NCI-H1694 (cell line): ENCODE measurements at regions not wholly inside any gene's neighbourhood (a gene's known extent, or its start where the extent isn't known, plus 50 kb on each side); places are given as distances from the start of the nearest gene placed in this dataset.
"Not testable (repeated sequence)": the region's sequence is repeated elsewhere in the genome, so short reads cannot be mapped to it uniquely, and the experiment has no call there.

Experiments
- DNase-seq: peaks from one replicate; lab custom pipeline; 2025; lab: John Stamatoyannopoulos, UW

DNA sequence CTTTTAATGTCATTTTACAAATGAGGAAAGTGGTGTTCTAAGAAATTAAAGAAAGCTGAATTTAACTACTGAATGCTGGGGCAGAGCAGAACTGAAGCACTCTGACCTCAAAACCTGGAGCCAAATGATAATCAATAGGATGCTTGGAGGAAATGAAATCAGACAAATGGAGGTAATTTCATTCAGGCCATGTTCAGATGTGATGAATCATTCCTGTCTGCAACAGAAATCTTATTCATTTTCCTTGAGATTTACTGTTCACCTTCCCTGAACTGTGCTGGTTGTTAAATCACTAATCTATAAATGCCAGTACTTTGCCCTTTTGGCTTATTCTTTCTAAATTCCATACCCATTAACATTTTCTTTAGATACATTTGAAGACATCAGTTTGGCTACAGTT lies 85.6 kb upstream of the SNX7 start:
- no peak for DNase-seq

DNA sequence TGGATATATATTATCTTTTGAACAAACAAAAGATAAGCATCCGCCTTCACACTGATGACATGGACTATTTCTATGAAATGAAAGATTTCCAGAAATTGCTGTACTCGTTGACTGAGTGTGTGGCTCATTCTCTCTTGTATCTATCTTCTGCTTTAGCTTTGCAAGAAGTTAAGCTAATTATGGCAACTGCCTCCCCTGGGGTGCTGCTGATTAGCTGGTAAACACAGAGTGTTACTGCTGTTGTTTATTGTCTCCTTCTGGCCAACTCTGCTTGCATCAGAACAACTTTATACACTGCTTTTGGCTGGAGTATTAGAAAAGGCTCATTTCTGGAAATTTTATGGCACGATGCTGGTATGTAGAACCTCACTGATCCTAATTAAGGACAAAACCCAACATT lies 95.6 kb upstream of the SNX7 start:
- DNase-seq: no peak

DNA sequence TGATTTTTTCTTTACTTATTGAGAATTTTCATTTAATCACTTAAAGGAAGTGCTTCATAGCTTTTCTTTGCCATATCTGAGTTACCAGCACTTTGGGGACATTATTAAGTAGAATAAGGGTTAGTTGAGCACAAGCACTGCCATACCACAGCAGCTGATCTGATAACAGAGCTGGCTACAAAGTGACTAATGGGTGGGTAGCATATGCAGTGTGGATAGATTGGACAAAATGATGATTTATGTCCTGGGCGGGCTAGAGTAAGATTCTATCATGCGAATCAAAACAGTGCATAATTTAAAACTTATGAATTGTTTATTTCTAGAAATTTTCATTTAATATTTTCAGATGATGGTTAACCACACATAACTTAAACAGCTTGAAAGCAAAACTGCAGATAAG lies 102.2 kb upstream of the SNX7 start:
- DNase-seq: no peak

DNA sequence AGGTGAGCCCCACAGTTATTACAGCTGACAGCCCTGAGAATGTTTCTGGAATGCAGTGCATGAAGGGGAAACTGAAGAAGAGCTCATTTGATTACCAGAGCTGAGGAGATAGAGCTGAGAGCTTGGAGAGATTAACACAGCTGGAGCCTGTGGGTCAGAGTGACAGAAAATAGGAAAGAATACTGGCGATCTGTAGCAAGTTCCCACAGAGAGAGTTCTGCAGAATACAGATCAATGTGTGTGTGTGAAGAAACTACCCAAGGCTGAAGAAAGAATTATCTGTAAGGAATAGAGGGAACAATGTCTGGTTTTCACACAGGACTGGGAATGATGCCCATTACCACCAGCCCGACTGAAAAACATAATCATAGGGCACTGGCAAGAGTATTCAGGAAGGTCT lies 103.6 kb upstream of the SNX7 start:
- no peak for DNase-seq

DNA sequence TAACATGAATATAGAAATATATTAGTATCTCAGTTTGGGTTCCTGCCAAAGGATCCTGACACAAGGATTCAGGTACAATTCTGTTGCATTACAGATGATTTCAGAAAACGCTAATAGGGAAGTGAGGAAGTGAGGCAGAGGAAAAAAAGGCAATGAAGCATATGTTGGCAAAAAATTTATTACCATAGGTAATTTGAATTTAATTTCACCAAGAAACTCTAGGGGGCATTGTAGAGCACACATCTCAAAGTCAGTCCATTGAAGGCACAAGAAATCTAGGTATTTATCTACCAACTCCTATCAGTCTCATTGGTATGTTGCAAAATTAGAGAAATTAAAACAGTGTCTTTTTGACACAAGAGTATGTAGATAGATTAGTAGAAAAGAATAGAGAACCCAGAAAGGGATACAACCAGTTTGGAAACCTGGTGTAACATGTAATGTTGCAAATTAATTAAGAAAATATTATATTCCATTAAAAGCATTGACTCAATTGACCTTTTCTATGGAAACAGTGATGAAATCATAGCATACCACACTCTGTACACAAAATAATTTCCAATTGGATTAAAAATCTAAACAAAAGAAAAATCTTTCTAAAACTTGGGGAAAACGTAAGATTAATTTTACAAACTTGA lies 104.9 kb upstream of the SNX7 start:
- DNase-seq: no peak

DNA sequence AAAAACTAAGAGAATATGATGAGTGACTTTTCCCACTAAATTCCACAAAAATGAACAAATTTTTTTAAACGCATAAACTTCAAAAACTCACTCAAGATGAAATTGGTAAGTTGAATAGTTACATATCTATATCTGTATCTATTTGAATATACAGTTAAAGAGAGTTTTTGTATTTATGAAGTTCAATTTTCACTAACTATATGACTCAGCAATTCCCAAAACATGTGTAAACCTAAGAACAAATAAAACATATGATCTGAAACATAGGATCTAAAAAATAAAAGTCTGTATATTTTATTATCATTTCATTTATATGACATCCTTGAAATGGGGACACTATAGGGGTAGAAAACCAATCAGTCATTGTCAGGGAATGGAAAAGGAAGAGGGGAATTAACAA lies 105.7 kb upstream of the SNX7 start:
- no peak for DNase-seq

DNA sequence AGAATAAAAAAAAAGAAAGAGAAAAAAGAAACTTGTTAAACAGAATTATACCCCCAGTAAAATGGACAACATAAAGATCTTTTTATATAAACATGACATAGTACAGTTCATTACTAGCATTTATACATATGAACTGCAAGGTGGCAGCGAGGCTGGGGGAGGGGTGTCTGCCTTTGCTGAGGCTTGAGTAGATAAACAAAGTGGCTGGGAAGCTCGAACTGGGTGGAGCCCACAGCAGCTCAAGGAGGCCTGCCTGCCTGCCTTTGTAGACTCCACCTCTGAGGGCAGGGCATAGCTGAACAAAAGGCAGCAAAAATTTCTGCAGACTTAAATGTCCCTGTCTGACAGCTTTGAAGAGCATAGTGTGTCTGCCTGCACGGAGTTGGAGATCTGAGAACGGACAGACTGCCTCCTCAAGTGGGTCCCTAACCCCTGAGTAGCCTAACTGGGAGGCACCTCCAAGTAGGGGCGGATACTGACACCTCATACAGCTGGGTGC lies 108.9 kb upstream of the SNX7 start:
- not testable (repeated sequence) for DNase-seq

DNA sequence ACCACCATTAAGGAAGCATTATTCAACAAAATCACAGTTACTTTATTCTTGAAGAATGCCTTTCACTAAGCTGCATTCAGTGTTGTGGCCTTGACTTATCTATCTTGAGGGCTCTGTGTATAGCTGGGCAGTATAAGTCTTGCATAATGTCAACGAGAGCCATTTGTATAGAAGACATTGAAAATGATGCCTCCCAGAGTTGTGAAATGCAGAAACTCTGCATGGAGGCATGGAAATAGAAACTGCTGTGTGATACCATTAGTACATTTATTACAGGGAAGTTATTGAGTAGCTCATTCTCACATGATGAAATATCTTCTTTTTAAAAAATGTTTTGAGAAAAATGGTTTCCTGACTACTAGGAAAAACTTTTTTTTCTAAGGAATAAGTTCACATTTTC lies 111.4 kb upstream of the SNX7 start:
- no peak for DNase-seq

DNA sequence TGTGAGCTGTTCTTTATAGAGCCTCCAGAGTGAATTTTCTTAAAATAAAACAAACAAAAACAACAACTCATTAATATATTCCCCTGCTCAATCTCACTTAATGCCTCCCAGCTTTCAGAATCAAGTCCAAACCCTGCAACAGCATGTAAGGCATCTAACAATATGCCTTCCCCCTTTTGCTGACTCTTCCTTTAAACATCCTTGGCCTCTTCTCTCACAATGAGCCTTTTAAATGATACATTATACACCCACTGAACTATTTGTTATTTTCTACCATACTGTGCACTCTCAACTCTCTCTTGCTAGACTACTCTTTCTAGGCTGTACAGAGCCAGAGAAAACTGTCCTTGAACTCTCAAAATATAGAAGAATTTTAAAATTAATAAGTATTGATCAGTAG lies 115.2 kb upstream of the SNX7 start:
- no peak for DNase-seq

DNA sequence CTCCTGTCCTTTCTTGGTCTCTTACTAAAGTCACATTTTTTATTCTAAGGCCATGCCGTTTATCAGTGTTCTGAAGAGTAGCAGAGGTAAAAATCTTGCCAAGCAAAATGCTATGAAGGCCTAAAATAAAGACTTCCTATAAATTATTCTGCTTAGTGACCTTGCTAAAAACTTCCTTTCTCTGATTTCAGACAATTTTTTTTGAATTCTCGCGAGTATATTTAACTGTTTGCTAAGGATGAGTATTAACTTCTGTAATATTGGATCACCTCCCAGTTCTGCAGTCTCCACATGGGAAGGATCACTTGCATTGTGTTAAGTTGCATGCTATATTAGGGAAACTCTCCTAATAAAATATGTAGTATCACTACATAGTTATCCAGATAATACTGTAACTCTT lies 123.4 kb upstream of the SNX7 start:
- no peak for DNase-seq

DNA sequence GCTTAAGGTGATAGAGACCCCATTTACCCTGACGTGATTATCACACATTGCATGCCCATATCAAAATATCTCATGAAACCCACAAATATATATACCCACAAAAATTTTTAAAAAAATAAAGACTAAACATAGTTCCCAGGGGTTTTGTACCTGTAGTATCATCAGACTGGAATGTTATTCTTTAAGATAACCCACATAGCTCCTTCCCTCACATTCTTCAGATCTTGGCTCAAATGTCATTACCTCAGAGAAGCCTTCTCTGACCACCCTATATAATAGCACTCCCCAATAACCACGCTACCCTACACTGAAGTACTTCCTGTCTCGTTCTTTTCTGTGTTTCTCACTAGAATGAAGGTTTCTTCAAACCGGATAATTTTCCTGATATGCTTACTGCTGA lies 138.3 kb upstream of the SNX7 start:
- DNase-seq: no peak

DNA sequence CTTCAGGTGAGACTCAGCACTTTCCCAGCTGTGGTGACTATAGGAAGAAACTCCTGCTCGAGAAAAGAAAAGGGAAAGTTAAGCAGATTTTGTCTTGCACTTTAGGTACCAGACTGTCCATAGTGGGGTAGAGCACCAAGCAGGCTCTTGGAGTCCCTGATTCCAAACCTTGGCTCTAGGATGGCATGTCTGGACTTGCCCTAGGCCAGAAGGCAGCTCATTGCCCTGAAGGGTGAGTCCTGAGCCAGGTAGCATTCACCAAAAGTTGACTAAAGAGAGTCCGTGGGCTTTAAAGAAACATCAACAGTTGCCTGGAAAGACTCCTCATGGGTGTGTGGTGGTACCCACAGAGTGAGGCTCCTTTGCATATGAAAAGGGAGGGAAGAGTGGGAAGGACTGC lies 145.2 kb upstream of the SNX7 start:
- no peak for DNase-seq

DNA sequence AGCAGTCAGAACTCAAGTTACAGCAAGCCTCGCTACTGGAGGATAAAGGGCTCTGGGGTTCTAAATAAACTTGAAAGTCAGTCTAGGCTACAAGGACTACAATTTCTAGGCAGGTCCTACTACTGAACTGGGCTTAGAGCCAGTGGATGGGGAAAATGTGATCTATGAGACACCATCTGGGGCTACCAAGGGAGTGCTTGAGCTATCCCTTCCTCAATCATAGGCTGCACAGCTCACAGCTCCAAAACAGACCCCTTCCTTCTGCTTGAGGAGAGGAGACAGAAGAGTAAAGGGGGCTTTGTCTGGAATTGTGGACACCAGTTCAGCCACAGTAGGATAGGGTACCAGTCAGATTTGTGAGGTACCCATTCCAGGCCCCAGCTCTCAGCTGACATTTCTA lies 145.8 kb upstream of the SNX7 start:
- DNase-seq: no peak

DNA sequence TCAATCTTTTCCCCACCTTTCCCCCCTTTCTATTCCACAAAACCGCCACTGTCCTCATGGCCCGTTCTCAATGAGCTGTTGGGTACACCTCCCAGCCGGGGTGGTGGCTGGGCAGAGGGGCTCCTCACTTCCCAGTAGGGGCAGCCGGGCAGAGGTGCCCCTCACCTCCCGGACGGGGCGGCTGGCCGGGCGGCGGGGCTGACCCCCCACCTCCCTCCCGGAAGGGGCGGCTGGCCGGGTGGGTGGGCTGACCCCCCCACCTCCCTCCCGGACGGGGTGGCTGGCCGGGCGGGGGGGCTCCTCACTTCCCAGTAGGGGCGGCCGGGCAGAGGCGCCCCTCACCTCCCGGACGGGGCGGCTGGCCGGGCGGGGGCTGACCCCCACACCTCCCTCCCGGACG lies 149.3 kb upstream of the SNX7 start:
- not testable (repeated sequence) for DNase-seq

DNA sequence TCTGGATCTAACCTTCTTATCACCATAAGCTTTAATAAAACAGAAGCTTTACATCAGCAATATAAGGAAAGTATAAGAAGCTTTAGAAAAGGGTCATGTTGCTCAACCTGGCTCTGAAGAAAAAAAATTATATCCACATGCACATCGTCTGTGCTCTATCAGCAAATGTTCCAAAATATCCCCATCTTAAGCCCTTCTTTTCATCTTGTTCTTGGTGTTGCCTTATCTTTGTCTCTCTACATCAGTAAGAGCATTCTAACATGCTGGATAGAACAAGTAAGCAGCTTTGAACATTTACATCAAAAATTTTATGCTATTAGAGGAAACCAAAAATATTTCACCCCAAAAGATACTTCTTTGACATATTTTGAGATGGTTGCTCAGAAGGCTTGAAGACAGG lies 157.8 kb upstream of the SNX7 start:
- no peak for DNase-seq

DNA sequence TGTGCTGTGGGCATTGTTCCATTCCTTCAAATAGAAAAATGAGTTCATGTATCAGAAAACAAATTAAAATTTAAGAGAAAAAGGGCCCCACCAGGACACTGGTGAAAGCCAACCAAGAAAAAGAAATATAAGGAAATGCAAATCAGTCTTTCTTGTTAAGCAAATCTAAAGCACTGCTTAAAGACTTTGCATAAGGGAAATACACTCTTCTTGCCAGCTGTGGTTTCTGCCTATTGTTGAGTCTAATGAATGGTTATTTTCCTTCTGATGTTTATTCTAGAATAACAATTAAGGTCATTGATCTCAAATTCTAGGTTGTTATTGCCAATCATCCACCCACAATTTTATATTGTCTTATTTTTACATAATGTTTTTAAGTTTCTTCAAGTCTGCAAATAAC lies 158.6 kb upstream of the SNX7 start:
- no peak for DNase-seq

DNA sequence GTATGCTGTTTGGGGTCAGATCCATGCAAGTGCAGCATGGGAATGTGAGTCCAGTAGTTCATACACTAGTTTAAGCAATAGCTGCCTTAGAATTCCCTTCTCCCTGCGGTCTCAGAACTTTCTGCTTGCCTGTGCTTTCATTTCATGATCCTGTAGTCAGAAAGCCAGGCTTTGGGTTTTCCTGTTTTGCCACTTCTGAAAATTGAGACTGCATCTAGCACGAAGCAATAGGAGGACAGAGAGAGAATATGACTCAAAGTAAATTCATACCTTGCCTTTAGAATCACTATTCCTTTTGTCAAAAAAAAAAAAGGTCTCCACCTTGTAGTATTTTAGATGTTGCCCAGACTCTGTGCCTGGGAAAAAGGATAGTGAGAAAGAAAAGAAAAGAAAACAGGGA lies 161.2 kb upstream of the SNX7 start:
- no peak for DNase-seq

DNA sequence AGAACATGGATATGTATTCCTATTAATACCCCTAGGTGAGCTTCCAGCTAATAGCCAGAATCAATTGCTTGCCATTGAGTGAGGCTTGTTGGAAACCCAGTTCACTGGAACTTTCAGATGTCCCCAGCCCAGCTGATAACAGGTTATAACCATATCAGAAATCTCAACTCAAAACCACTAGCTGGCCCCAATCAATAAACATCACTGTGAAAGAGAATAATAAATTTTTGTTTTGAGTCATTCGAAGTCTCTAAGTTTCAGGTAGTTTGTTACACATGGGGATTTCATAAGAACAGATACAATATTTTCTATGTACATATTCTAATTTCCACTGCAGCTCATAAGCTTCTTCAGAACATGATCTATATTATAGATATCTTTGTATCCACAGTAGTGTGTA lies 162.9 kb upstream of the SNX7 start:
- no peak for DNase-seq

DNA sequence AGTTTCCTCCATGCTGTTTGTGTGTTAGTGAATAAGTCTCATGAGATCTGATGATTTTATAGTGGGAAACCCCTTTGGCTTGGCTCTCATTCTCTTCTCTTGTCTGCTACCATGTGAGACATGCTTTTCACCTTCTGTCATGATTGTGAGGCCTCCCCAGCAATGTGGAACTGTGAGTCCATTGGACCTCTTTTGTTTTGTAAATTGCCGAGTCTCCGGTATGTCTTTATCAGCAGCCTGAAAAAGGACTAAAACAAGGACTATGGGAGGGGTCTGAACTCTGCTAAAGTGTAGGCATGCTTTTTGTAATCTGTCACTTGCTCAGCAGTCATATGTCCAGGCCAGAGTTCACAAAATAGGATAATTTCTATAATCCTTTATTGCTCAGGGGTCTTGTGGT lies 164.0 kb upstream of the SNX7 start:
- DNase-seq: no peak

DNA sequence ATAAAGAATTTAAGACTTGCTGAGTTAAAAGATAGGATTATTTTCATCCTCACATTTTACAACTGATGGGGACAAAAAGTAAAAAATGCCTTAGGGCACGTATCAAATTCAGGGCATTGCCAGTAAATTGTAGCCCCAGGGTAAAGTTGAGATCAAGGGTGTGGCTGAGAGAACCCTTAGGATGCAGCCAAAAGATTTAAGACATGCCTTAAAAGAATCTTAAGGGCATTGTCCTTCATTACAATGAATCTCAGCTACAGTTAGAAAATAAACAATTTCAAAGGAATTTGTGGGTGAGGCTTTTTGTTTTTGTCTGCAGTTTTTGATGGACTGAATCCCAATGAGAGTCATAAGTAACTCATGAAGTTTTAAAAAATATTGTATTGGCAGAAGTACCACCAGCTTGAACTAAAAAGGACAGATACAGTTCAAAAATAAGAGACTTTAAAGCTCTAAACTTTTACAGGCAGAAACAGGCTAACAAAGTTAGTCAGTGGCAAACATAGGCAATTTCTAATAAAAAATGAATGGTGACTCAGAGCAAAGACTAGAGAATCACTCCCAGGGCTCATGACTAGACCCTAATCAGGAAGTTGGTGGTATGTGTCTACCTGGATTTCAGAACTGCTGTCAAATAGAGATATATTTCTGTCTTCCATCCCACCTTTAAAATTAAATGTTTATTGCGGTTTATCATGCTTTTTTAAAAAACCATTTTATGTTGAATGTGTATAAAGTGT lies 165.1 kb upstream of the SNX7 start:
- no peak for DNase-seq

DNA sequence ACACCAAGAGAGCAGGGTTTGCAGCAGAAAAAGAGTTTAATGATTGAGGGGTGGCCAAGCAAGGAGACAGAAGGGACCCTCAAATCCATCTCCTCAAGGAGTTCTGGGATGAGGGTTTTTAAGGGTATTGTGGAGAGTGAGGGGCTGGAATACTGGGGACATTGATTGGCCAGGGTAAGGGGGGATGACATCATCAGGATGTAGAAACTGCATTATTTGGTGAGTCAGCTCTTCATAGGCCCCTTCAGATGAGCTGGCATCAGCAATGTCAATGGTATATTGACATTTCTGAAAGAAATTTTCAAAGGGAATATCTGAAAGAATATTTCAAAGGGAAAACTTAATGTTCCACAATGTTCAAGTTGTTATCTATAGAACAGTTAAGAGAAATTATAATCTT lies 168.1 kb upstream of the SNX7 start:
- DNase-seq: no peak

DNA sequence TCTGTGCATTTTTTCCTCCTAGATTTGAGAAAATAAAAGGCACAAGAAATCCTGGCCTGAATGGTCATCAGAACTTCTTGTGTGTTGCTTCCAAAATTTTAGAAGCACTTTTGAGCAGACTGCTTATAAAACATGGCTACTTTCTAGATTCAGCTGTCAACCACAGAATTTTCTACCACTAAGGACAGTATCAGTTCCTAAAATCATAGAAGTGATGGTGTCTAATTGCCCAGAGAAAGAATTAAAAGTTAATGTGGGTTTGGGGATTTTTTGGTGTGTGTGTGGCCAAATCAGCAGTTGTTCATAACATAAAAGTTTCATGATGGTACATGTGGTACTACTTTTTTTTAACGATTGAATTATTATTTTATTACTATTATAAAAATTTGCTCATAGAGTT lies 171.4 kb upstream of the SNX7 start:
- no peak for DNase-seq

DNA sequence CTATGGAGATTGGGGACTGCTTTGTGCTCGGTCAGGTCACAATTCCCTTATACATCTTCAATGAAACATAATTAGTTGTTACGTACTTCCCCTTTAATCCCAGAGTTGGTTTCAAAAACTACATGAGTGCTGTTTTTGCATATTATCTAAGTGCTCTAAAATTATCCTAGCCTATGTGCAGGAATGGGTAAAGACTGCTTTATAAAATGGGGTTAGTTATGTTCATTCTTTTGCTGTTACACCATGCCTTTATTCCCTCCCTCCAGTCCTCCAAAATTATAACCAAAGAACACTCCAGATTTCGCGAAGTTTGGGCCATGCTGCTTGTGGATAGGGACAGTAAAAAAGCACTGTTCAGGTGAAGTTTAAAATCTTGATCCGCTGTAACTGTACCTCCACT lies 173.9 kb upstream of the SNX7 start:
- DNase-seq: no peak

DNA sequence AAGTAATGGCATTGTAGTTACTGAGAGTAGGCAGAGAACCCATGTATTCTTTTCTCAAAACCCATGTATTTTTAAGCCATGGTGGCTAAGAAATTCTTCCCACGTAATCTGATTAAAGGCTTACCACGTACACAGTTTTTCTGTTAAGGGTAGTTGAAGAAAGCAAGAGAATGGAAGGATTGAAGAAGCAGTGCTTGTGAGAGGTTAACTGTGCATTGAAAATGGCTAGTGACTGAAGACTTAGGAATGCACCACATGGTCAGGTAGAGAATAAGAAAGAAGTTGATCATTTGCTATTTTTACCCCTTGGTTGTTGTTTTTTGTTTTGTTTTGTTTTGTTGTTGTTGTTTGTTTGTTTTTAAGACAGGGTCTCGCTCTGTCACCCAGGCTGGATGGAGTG lies 178.9 kb upstream of the SNX7 start:
- no peak for DNase-seq
